ENCODE measurements at regions not wholly inside any gene's neighbourhood (a gene's known extent, or its start where the extent isn't known, plus 50 kb on each side); places are given as distances from the start of the nearest gene placed in this dataset.

GRCh38 chr2:221310730-221311129 is 261.4 kb downstream of the EPHA4 start:
- TF ChIP-seq CTCF (conservative IDR thresholded peaks at IDR 0.05; ENCODE audit: low read length) (no peak), EZH2phosphoT487 (IDR thresholded peaks at IDR 0.05; ENCODE audit: borderline replicate concordance) (no peak)

All from Loucy (cell line).